Pancreas (tissue), 10 donors: ENCODE measurements at regions not wholly inside any gene's neighbourhood (a gene's known extent, or its start where the extent isn't known, plus 50 kb on each side); places are given as distances from the start of the nearest gene placed in this dataset.

Experiments used
- ATAC-seq, 4 donors: fragments of 200-7000 bp; cut with Tn5 transposase; one replicate each; pipeline versions ENCODE4 v1.8.0 to v1.9.1; 2020; ENCODE audit warnings: mild to moderate bottlenecking in 4 of 4, moderate library complexity in 4 of 4
- DNase-seq, 6 donors: peaks; one replicate each; pipeline ENCODE4 v3.0.0-alpha.2; 2020
- FAIRE-seq: peaks from 2 replicates; lab custom pipeline; 2012; peaks lifted over from hg19 to GRCh38; lab: Jason Lieb, UNC
- H3K27ac ChIP-seq, 4 donors: fragments of 200-600 bp; sonication (generic); 1 replicate in 3 of 4; 2 replicates in 1 of 4; pipeline versions ENCODE4 v1.5.0 to v1.8.0; 2020
- H3K27me3 ChIP-seq, 4 donors: fragments of 200-600 bp; one replicate each; pipeline ENCODE4 v1.8.0; 2021
- H3K36me3 ChIP-seq, 3 donors: fragments of 200-600 bp; sonication (generic) in 1 of 3; one replicate each; pipeline versions ENCODE4 v1.5.0 to v1.8.0; 2020 to 2021
- H3K4me1 ChIP-seq, 3 donors: fragments of 200-600 bp; one replicate each; pipeline ENCODE4 v1.8.0; 2021
- H3K4me3 ChIP-seq, 4 donors: fragments of 200-600 bp; sonication (generic) in 2 of 4; one replicate each; pipeline versions ENCODE4 v1.5.0 to v1.8.0; 2020 to 2021
- H3K9me3 ChIP-seq, 4 donors: fragments of 200-600 bp; one replicate each; pipeline ENCODE4 v1.8.0; 2021
- WGBS, 2 donors: extraction: QIAGEN DNeasy Blood & Tissue Kit; methylation state at CpG; one replicate each; pipeline ENCODE4 v1.1.7; 2013; 5-methylcytosine and 5-hydroxymethylcytosine counted together
- intact Hi-C, 3 donors: fragments of 100-400 bp; cut with DNase I; formaldehyde crosslinking; loops; one replicate each; pipeline versions ENCODE4 v1.11.1 to v1.14.2; 2022
- TF ChIP-seq, protein P1 (sequence below), 4 donors: fragments of 200-600 bp; sonication (generic) in 3 of 4; IDR thresholded peaks; one replicate each; pipeline versions ENCODE4 v1.5.0 to v1.8.0; 2021; ENCODE audit warnings: antibody characterized with exemption in 4 of 4
- donor health status: healthy with polysubstance abuse.
- donor health status: DM: no; HTN: no; CAD: no; lungs with moderate emphysema.
- donor health status: DM: no; HTN: no; CAD: no.
- donor health status: control.
- donor health status: control.
- donor health status: Bipolar disorder and iron deficiency.
- donor health status: DM: yes; HTN: yes; CAD: no.
- donor health status: DM: no; HTN: no; CAD: no.
- donor health status: DM: no; HTN: no; CAD: no.
- donor health status: DM: yes; HTN: yes; CAD: no.

GRCh38 chr3:118799303-118799702 is 235.3 kb downstream of the IGSF11 start:
- Histone ChIP-seq H3K9me3 (no peaks in the 10 kb centered on the region), H3K4me3 (no peak overlapping the region), H3K36me3 (no peaks in the 10 kb centered on the region), H3K27ac (no peak overlapping the region), H3K27me3 (no peaks in the 10 kb centered on the region), H3K4me1 (peaks cover 0 to 7% (median 0%) of the 10 kb centered on the region in 3 donors)
- TF ChIP-seq, protein P1, sequence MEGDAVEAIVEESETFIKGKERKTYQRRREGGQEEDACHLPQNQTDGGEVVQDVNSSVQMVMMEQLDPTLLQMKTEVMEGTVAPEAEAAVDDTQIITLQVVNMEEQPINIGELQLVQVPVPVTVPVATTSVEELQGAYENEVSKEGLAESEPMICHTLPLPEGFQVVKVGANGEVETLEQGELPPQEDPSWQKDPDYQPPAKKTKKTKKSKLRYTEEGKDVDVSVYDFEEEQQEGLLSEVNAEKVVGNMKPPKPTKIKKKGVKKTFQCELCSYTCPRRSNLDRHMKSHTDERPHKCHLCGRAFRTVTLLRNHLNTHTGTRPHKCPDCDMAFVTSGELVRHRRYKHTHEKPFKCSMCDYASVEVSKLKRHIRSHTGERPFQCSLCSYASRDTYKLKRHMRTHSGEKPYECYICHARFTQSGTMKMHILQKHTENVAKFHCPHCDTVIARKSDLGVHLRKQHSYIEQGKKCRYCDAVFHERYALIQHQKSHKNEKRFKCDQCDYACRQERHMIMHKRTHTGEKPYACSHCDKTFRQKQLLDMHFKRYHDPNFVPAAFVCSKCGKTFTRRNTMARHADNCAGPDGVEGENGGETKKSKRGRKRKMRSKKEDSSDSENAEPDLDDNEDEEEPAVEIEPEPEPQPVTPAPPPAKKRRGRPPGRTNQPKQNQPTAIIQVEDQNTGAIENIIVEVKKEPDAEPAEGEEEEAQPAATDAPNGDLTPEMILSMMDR (IDR thresholded peaks at IDR 0.05): no peak
- 80 to 87% methylated on average over 3 of the region's 3 CpGs for WGBS, 2 donors
- intact Hi-C loops: no loop called here
- DNase-seq (no peak), ATAC-seq (no peak), FAIRE-seq (no peak)

GRCh38 chr3:118801899-118802298 is 232.7 kb downstream of the IGSF11 start:
- peak; percentile 91 to 97 (median 95) for ATAC-seq
- intact Hi-C loops: no loop called here
- H3K27ac ChIP-seq: no peak overlapping the region
- H3K4me1 ChIP-seq: peaks cover 0 to 7% (median 0%) of the 10 kb centered on the region in 3 donors
- no peaks in the 10 kb centered on the region for H3K27me3 ChIP-seq
- no peak for FAIRE-seq
- H3K4me3 ChIP-seq: no peak overlapping the region
- no peaks in the 10 kb centered on the region for H3K36me3 ChIP-seq
- no peaks in the 10 kb centered on the region for H3K9me3 ChIP-seq
- TF ChIP-seq, protein P1 (IDR thresholded peaks at IDR 0.05): no peak
- DNase-seq: peak; percentile 72 to 93 (median 88)
- 33 to 40% methylated on average over 8 of the region's 8 CpGs for WGBS, 2 donors

GRCh38 chr3:118802325-118803095 is 232.1 kb downstream of the IGSF11 start:
- FAIRE-seq (no peak), ATAC-seq (peak; percentile 59 to 70 (median 64)), DNase-seq (peak; percentile 5 to 56 (median 20))
- Histone ChIP-seq H3K4me1 (peaks cover 0 to 7% (median 0%) of the 10 kb centered on the region in 3 donors), H3K9me3 (no peaks in the 10 kb centered on the region), H3K27me3 (no peaks in the 10 kb centered on the region), H3K4me3 (no peak overlapping the region), H3K27ac (peak overlapping the region in 1 of 4 donors; percentile 11), H3K36me3 (no peaks in the 10 kb centered on the region)
- intact Hi-C loops: no loop called here
- TF ChIP-seq, protein P1 (IDR thresholded peaks at IDR 0.05): no peak
- 41 to 47% methylated on average over 13 of the region's 13 CpGs for WGBS, 2 donors

DNA sequence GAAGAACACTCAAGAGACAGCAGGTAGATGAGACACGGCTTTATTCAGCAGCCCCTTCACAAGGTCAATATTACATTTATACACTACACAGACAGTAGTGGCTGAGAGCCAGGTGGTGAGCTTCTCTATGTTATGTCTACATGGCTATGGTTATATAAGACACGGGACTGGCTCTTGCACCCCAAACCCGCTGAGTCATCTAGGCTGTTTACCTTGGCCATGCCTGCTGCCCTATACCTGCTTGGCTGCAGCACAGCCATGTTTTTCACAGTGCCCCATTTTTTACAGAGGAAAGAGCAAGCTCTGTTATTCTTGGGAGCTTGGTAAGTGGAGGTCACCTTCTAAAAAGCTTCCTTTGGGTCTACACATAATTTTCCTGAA is 231.6 kb downstream of the IGSF11 start:
- 37 to 41% methylated on average over 3 of the region's 3 CpGs for WGBS, 2 donors
- Histone ChIP-seq H3K36me3 (no peaks in the 10 kb centered on the region), H3K4me3 (no peak overlapping the region), H3K27ac (peak overlapping the region in 1 of 4 donors; percentile 11), H3K4me1 (peaks cover 0 to 7% (median 0%) of the 10 kb centered on the region in 3 donors), H3K9me3 (no peaks in the 10 kb centered on the region), H3K27me3 (no peaks in the 10 kb centered on the region)
- ATAC-seq: peak; percentile 66 to 78 (median 74)
- intact Hi-C loops: no loop called here
- peak in 4 of 6 donors; percentile 19 to 60 (median 56) for DNase-seq
- FAIRE-seq: no peak
- TF ChIP-seq, protein P1 (IDR thresholded peaks at IDR 0.05): no peak

GRCh38 chr3:118805007-118805406 is 229.6 kb downstream of the IGSF11 start:
- no peaks in the 10 kb centered on the region for H3K36me3 ChIP-seq
- TF ChIP-seq, protein P1 (IDR thresholded peaks at IDR 0.05): no peak
- WGBS, 2 donors: 70 to 74% methylated on average over 2 of the region's 2 CpGs

More at GRCh38 chr3:118805007-118805406, 229.6 kb downstream of the IGSF11 start:
- no peak overlapping the region for H3K4me3 ChIP-seq
- DNase-seq (no peak), ATAC-seq (no peak), FAIRE-seq (no peak)
- intact Hi-C loops: no loop called here
- H3K4me1 ChIP-seq: peaks cover 0 to 7% (median 0%) of the 10 kb centered on the region in 3 donors
- H3K27me3 ChIP-seq: no peaks in the 10 kb centered on the region
- no peaks in the 10 kb centered on the region for H3K9me3 ChIP-seq
- H3K27ac ChIP-seq: no peak overlapping the region
